Astrocyte (in vitro differentiated cells and primary cell): ENCODE measurements at regions not wholly inside any gene's neighbourhood (a gene's known extent, or its start where the extent isn't known, plus 50 kb on each side); places are given as distances from the start of the nearest gene placed in this dataset.

Experiments used
- CTCF ChIP-seq: IDR thresholded peaks from 2 replicates; pipeline ENCODE4 v1.5.1; 2011; ENCODE audit warnings: low read depth, mild to moderate bottlenecking, inconsistent platforms, low read length, moderate library complexity; ENCODE audit not compliant: insufficient read depth
- EZH2 ChIP-seq: IDR thresholded peaks from 2 replicates; pipeline ENCODE4 v1.6.1; 2012; ENCODE audit warnings: mild to moderate bottlenecking, low read length, inconsistent platforms; ENCODE audit not compliant: insufficient read depth

DNA sequence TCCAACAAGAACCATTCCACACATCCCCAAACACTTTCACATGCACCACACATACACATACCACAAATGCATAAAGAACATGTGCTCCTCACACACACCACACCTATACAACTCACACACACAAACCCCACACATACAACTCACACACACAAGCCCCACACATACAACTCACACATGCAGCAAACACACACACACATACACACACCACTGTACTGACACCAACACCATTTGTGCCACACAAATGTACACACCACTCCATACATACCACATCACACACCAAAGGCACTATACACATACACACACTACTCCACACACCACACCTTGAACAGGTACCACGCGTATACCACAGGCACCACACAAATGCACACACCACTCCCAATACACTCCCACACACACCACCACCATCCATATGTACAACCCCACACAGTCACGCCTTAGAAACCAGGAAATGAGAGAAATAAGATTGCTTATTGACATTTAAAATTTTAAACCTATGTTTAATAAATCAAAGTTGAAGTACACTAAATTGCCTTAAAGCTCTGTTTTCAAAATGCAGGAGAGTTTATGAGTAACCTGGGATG, 107.4 kb downstream of the ARL4A start:
- TF ChIP-seq CTCF, result no peak
- no peak for TF ChIP-seq EZH2
